Testis (tissue), 2 donors: ENCODE measurements at regions not wholly inside any gene's neighbourhood (a gene's known extent, or its start where the extent isn't known, plus 50 kb on each side); places are given as distances from the start of the nearest gene placed in this dataset.

Experiments
- DNase-seq: peaks from one replicate; pipeline ENCODE4 v3.0.0-alpha.2; 2019
- H3K27ac ChIP-seq, 2 donors: fragments of 200-600 bp; sonication (generic); one replicate each; pipeline ENCODE4 v1.5.1; 2019
- H3K27me3 ChIP-seq: fragments of 200-600 bp; sonication (generic); one replicate; pipeline ENCODE4 v1.5.1; 2019
- H3K36me3 ChIP-seq: fragments of 200-600 bp; sonication (generic); one replicate; pipeline ENCODE4 v1.5.1; 2017; ENCODE audit warnings: low read depth; ENCODE audit errors: missing control alignments
- H3K4me1 ChIP-seq: fragments of 200-600 bp; sonication (generic); one replicate; pipeline ENCODE4 v1.5.1; 2019
- H3K4me3 ChIP-seq, 2 donors: fragments of 200-600 bp; sonication (generic); one replicate each; pipeline ENCODE4 v1.5.1; 2017 to 2019
- H3K9me3 ChIP-seq: fragments of 200-600 bp; sonication (generic); one replicate; pipeline ENCODE4 v1.5.1; 2017
- POLR2A ChIP-seq: fragments of 450-650 bp; IDR thresholded peaks from one replicate; pipeline ENCODE4 v1.6.1; 2017; ENCODE audit warnings: antibody characterized with exemption, mild to moderate bottlenecking, moderate library complexity
- WGBS, 2 donors: methylation state at CpG; one replicate each; pipeline ENCODE4 v1.1.5; 2018; 5-methylcytosine and 5-hydroxymethylcytosine counted together
- intact Hi-C: fragments of 100-400 bp; cut with DNase I; formaldehyde crosslinking; loops from one replicate; pipeline ENCODE4 v1.15.1; 2023; ENCODE audit warnings: low total_unique reads
- TF ChIP-seq, protein P1 (sequence below), 3 experiments: fragments of 450-650 bp in 2 of 3; fragments of 200-600 bp in 1 of 3; sonication (generic) in 1 of 3; IDR thresholded peaks; one replicate each; pipeline ENCODE4 v1.5.1; 2016 to 2019; ENCODE audit warnings: antibody characterized with exemption in 3 of 3, mild to moderate bottlenecking in 2 of 3, moderate library complexity in 1 of 3

DNA sequence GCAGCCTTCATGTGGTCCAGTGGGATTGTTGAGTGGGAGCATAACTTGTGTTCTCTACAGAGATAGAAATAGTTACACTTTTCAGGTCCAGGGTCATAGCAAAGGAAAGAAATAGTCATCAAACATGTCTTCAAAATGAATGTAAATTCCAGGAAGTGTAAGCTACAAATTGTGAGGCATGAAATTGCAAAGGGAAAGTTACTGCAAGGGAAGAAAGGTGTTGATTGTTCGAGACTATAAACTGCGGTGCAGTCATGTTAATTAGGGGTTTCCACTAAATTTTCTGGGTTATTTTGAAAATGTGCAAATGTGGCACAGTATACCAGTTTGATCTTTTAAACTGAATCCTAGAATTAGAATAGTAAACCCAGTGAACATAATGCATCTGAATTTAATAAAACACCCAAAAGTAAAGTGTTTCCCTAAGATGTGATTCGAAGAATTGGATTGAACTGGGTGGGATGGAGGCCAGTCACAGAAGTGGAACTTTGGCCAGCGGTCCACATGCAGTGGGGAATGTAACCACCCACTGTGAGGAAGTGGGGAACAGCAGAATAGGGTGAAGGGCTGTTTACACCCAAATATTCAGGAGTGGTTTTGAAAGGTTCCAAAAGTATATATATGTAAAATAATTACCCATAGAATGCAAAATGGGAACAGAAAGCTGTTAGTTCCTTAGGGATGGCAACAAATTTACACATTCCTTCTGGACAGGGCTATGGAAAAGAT lies 126.5 kb upstream of the CCDC68 start:
- H3K4me3 ChIP-seq: no peak overlapping the region
- TF ChIP-seq POLR2A: no peak
- TF ChIP-seq, protein P1, sequence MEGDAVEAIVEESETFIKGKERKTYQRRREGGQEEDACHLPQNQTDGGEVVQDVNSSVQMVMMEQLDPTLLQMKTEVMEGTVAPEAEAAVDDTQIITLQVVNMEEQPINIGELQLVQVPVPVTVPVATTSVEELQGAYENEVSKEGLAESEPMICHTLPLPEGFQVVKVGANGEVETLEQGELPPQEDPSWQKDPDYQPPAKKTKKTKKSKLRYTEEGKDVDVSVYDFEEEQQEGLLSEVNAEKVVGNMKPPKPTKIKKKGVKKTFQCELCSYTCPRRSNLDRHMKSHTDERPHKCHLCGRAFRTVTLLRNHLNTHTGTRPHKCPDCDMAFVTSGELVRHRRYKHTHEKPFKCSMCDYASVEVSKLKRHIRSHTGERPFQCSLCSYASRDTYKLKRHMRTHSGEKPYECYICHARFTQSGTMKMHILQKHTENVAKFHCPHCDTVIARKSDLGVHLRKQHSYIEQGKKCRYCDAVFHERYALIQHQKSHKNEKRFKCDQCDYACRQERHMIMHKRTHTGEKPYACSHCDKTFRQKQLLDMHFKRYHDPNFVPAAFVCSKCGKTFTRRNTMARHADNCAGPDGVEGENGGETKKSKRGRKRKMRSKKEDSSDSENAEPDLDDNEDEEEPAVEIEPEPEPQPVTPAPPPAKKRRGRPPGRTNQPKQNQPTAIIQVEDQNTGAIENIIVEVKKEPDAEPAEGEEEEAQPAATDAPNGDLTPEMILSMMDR (IDR thresholded peaks at IDR 0.05): no peak
- no peaks in the 10 kb centered on the region for H3K27me3 ChIP-seq
- H3K36me3 ChIP-seq: no peaks in the 10 kb centered on the region
- H3K4me1 ChIP-seq: no peaks in the 10 kb centered on the region
- 90 to 96% methylated on average over 4 of the region's 4 CpGs for WGBS, 2 donors
- no peak overlapping the region for H3K27ac ChIP-seq
- intact Hi-C loops: no loop called here
- no peak for DNase-seq
- H3K9me3 ChIP-seq: no peaks in the 10 kb centered on the region

DNA sequence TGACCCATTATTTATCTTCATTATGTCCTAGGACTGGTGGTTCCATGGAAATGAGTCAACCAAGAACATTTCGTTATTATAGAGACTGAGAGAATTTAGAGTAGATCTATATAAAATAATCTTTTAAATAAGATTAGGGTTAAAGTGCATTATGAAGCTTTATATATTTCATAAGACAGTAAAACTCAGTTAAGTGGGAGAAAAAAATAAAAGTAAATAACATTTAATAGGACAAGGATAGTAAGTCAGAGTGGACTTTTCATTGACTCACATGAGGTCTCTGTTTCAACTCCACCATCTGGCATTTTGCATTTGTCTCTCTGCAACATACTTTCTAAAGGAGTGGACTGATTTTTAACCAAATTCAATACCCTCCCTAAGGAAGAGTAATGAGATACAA lies 125.3 kb upstream of the CCDC68 start:
- 70 to 74% methylated on average over 1 of the region's 1 CpG for WGBS, 2 donors
- no peak overlapping the region for H3K4me3 ChIP-seq
- DNase-seq: no peak
- no peaks in the 10 kb centered on the region for H3K36me3 ChIP-seq
- H3K27ac ChIP-seq: no peak overlapping the region
- intact Hi-C loops: no loop called here
- H3K4me1 ChIP-seq: no peaks in the 10 kb centered on the region
- no peaks in the 10 kb centered on the region for H3K9me3 ChIP-seq
- TF ChIP-seq POLR2A: no peak
- TF ChIP-seq, protein P1 (IDR thresholded peaks at IDR 0.05): no peak
- H3K27me3 ChIP-seq: no peaks in the 10 kb centered on the region

DNA sequence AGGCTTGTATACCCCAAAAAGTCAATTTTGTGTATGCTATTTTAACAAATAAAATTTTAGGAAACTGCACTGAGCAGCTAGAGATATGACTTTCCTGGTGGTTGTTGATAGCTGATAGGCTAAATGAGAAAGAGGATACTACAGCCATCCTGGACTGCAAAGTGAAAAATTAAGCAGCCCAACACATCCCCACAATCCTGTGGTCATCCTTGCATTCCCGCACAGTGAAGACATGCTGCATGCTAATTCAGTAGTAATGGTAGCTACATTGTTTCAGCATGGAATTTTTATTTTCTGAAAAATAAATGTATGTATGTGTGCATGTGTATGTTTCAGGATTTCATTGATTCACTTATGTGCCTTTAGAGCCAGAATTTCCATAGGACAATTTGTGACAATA lies 124.2 kb upstream of the CCDC68 start:
- H3K4me1 ChIP-seq: no peaks in the 10 kb centered on the region
- WGBS, 2 donors: 98 to 100% methylated on average over 1 of the region's 1 CpG
- no peaks in the 10 kb centered on the region for H3K27me3 ChIP-seq
- intact Hi-C loops: no loop called here
- H3K36me3 ChIP-seq: no peaks in the 10 kb centered on the region
- no peak overlapping the region for H3K4me3 ChIP-seq
- H3K27ac ChIP-seq: no peak overlapping the region
- no peaks in the 10 kb centered on the region for H3K9me3 ChIP-seq
- no peak for DNase-seq
- TF ChIP-seq POLR2A: no peak
- TF ChIP-seq, protein P1 (IDR thresholded peaks at IDR 0.05): no peak

DNA sequence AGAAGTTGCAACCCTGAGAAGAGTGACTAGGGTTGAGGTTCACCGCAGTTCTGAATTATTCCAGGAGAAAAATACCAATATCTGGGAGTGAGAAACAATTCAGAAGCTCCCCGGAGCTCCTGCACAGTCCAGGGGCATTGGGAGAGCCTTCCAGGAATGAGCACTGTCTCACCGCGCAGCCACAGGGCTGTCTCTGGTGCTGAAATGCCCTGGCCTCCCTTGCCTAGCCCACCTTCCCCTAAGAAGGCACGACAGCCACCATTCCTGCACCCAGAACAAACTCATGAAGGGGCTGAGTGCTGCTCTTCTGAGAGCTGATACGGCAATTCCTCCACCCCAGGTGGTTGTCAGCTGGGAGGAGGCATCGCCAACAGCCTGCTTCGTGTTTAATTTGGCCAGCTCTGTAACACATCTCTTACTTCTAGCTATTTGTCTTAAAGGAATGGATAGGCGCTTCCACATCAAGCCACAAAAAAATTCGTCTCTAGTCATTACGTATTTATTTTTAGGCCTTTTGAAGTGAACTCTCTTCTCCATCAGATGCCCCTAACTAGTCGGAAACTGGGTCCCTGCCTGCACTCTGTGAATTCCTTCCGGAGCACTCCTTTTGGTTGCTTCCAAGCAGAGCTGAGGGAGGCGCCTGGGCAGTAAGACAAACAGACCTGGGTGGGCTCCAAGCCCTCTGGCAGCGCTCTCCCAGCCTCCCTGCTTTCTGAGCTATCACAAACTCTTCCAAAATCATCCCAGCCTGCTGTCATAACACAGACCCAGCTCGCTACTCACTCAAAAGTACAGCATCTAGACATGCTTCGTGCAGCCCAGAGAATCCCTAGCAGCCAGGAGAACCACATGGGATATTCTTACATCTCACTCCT lies 120.5 kb upstream of the CCDC68 start:
- Histone ChIP-seq H3K36me3 (no peaks in the 10 kb centered on the region), H3K27ac (no peak overlapping the region), H3K4me1 (no peaks in the 10 kb centered on the region), H3K27me3 (no peaks in the 10 kb centered on the region), H3K4me3 (no peak overlapping the region), H3K9me3 (no peaks in the 10 kb centered on the region)
- no peak for TF ChIP-seq POLR2A
- TF ChIP-seq, protein P1 (IDR thresholded peaks at IDR 0.05): no peak
- DNase-seq: no peak
- intact Hi-C loops: no loop called here
- 41 to 52% methylated on average over 16 to 17 of the region's 17 CpGs for WGBS, 2 donors
